DND-41 (cell line): ENCODE measurements at regions not wholly inside any gene's neighbourhood (a gene's known extent, or its start where the extent isn't known, plus 50 kb on each side); places are given as distances from the start of the nearest gene placed in this dataset.

ENCODE experiments used
- CTCF ChIP-seq: IDR thresholded peaks from 2 replicates; pipeline ENCODE4 v1.5.1; 2012; ENCODE audit warnings: borderline replicate concordance, low read length, moderate library complexity, mild to moderate bottlenecking; ENCODE audit not compliant: poor library complexity, severe bottlenecking; ENCODE audit errors: extremely low read depth
- EZH2 ChIP-seq: IDR thresholded peaks from 3 replicates; pipeline ENCODE4 v1.6.1; 2012; ENCODE audit warnings: borderline replicate concordance, low read depth, mild to moderate bottlenecking, moderate library complexity, low read length, inconsistent platforms; ENCODE audit not compliant: severe bottlenecking

- no peak for TF ChIP-seq CTCF
- TF ChIP-seq EZH2: no peak
Observed at GRCh38 chr16:25395528-25395927, 137.9 kb upstream of the ZKSCAN2 start.
